ENCODE measurements at regions not wholly inside any gene's neighbourhood (a gene's known extent, or its start where the extent isn't known, plus 50 kb on each side); places are given as distances from the start of the nearest gene placed in this dataset.

DNA sequence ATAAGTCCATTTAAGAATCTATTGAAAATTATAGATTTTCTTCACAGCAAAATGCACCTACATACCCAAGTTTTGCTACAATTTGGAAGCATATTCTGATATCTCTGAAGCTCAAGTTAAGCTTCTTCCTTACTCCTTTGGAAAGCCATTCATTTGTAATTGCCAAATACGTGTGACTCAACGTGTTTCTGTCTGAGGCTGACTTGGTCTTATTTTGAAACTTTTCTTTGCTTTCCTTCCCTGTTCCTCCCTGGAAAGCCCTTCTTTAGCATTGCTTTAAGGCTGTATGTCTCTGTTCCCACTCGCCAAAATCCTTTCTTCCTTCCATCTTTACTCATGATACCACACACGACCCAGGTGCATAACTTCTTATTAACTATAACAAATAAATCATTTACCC lies 232.0 kb downstream of the ZBBX start:
- TF ChIP-seq, protein P1, sequence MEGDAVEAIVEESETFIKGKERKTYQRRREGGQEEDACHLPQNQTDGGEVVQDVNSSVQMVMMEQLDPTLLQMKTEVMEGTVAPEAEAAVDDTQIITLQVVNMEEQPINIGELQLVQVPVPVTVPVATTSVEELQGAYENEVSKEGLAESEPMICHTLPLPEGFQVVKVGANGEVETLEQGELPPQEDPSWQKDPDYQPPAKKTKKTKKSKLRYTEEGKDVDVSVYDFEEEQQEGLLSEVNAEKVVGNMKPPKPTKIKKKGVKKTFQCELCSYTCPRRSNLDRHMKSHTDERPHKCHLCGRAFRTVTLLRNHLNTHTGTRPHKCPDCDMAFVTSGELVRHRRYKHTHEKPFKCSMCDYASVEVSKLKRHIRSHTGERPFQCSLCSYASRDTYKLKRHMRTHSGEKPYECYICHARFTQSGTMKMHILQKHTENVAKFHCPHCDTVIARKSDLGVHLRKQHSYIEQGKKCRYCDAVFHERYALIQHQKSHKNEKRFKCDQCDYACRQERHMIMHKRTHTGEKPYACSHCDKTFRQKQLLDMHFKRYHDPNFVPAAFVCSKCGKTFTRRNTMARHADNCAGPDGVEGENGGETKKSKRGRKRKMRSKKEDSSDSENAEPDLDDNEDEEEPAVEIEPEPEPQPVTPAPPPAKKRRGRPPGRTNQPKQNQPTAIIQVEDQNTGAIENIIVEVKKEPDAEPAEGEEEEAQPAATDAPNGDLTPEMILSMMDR (IDR thresholded peaks at IDR 0.05): no peak
- TF ChIP-seq POLR2AphosphoS5 (IDR thresholded peaks at IDR 0.05; ENCODE audit: low read depth, low read length) (no peak), TCF7L2 (IDR thresholded peaks at IDR 0.05; ENCODE audit: low read depth, low read length) (no peak)
